ENCODE measurements at regions not wholly inside any gene's neighbourhood (a gene's known extent, or its start where the extent isn't known, plus 50 kb on each side); places are given as distances from the start of the nearest gene placed in this dataset.

- no peaks in the 10 kb centered on the region for H3K4me1 Mint-ChIP-seq
- no peaks in the 10 kb centered on the region for H3K36me3 Mint-ChIP-seq (ENCODE audit: low read depth)
- H3K27ac Mint-ChIP-seq, result no peak overlapping the region
- H3K27me3 Mint-ChIP-seq (ENCODE audit: low read depth, poor library complexity), result peaks cover 4% of the 10 kb centered on the region
- DNase-seq, result no peak
- no peaks in the 10 kb centered on the region for H3K9me3 Mint-ChIP-seq
- no peak for TF ChIP-seq CTCF (IDR thresholded peaks at IDR 0.05)
- no peak overlapping the region for H3K4me3 Mint-ChIP-seq
These were observed 576.9 kb downstream of the TUSC7 start for GRCh38 chr3:117286488-117286887.

GRCh38 chr3:117287602-117288001 lies 578.0 kb downstream of the TUSC7 start:
- no peak overlapping the region for H3K4me3 Mint-ChIP-seq
- H3K27ac Mint-ChIP-seq, result no peak overlapping the region
- no peaks in the 10 kb centered on the region for H3K4me1 Mint-ChIP-seq
- H3K9me3 Mint-ChIP-seq, result no peaks in the 10 kb centered on the region
- no peak for DNase-seq
- no peak for TF ChIP-seq CTCF (IDR thresholded peaks at IDR 0.05)
- no peaks in the 10 kb centered on the region for H3K36me3 Mint-ChIP-seq (ENCODE audit: low read depth)
- H3K27me3 Mint-ChIP-seq (ENCODE audit: low read depth, poor library complexity), result peaks cover 4% of the 10 kb centered on the region

GRCh38 chr3:117291476-117291875 lies 581.9 kb downstream of the TUSC7 start:
- no peak for DNase-seq
- no peaks in the 10 kb centered on the region for H3K36me3 Mint-ChIP-seq (ENCODE audit: low read depth)
- no peak overlapping the region for H3K27ac Mint-ChIP-seq
- TF ChIP-seq CTCF (IDR thresholded peaks at IDR 0.05), result no peak
- H3K4me3 Mint-ChIP-seq, result no peak overlapping the region
- no peaks in the 10 kb centered on the region for H3K4me1 Mint-ChIP-seq
- no peaks in the 10 kb centered on the region for H3K9me3 Mint-ChIP-seq
- no peaks in the 10 kb centered on the region for H3K27me3 Mint-ChIP-seq (ENCODE audit: low read depth, poor library complexity)

- no peak overlapping the region for H3K4me3 Mint-ChIP-seq
- DNase-seq, result no peak
- no peak for TF ChIP-seq CTCF (IDR thresholded peaks at IDR 0.05)
- no peak overlapping the region for H3K27ac Mint-ChIP-seq
- H3K4me1 Mint-ChIP-seq, result no peaks in the 10 kb centered on the region
- H3K9me3 Mint-ChIP-seq, result no peaks in the 10 kb centered on the region
- no peaks in the 10 kb centered on the region for H3K36me3 Mint-ChIP-seq (ENCODE audit: low read depth)
- H3K27me3 Mint-ChIP-seq (ENCODE audit: low read depth, poor library complexity), result no peaks in the 10 kb centered on the region
These were observed 587.5 kb downstream of the TUSC7 start for GRCh38 chr3:117297065-117297464.

GRCh38 chr3:117297541-117297940 lies 588.0 kb downstream of the TUSC7 start:
- H3K4me3 Mint-ChIP-seq, result no peak overlapping the region
- no peak for TF ChIP-seq CTCF (IDR thresholded peaks at IDR 0.05)
- H3K36me3 Mint-ChIP-seq (ENCODE audit: low read depth), result no peaks in the 10 kb centered on the region
- no peak overlapping the region for H3K27ac Mint-ChIP-seq
- H3K27me3 Mint-ChIP-seq (ENCODE audit: low read depth, poor library complexity), result no peaks in the 10 kb centered on the region
- H3K9me3 Mint-ChIP-seq, result no peaks in the 10 kb centered on the region
- H3K4me1 Mint-ChIP-seq, result no peaks in the 10 kb centered on the region
- no peak for DNase-seq

GRCh38 chr3:117298273-117298672 lies 588.7 kb downstream of the TUSC7 start:
- H3K9me3 Mint-ChIP-seq, result no peaks in the 10 kb centered on the region
- no peak overlapping the region for H3K27ac Mint-ChIP-seq
- no peak overlapping the region for H3K4me3 Mint-ChIP-seq
- no peaks in the 10 kb centered on the region for H3K4me1 Mint-ChIP-seq
- TF ChIP-seq CTCF (IDR thresholded peaks at IDR 0.05), result no peak
- no peaks in the 10 kb centered on the region for H3K36me3 Mint-ChIP-seq (ENCODE audit: low read depth)
- H3K27me3 Mint-ChIP-seq (ENCODE audit: low read depth, poor library complexity), result no peaks in the 10 kb centered on the region
- DNase-seq, result no peak

All from nephron progenitor cell (in vitro differentiated cells).